MM.1S (cell line): ENCODE measurements at regions not wholly inside any gene's neighbourhood (a gene's known extent, or its start where the extent isn't known, plus 50 kb on each side); places are given as distances from the start of the nearest gene placed in this dataset.

Experiments
- DNase-seq: peaks from one replicate; pipeline ENCODE4 v3.0.0-alpha.2; 2015
- H2AFZ ChIP-seq: fragments of 300-600 bp; sonication (generic); 2 replicates; pipeline ENCODE4 v1.6.0; 2016; ENCODE audit warnings: antibody characterized with exemption, low read length
- H3F3A ChIP-seq: fragments of 300-600 bp; sonication (generic); 2 replicates; pipeline ENCODE4 v1.6.1; 2016; ENCODE audit warnings: mild to moderate bottlenecking, antibody characterized with exemption, low read length, moderate library complexity, mixed read lengths; ENCODE audit not compliant: insufficient read depth
- H3K27ac ChIP-seq: fragments of 300-600 bp; sonication (generic); 2 replicates; pipeline ENCODE4 v1.5.1; 2016; ENCODE audit warnings: mild to moderate bottlenecking, low read length
- H3K27me3 ChIP-seq: fragments of 300-600 bp; sonication (generic); replicated peaks from 2 replicates; pipeline ENCODE4 v1.6.0; 2016; ENCODE audit warnings: low read length; ENCODE audit not compliant: insufficient read depth
- H3K36me3 ChIP-seq: fragments of 300-600 bp; sonication (generic); replicated peaks from 2 replicates; pipeline ENCODE4 v1.6.1; 2016; ENCODE audit warnings: mild to moderate bottlenecking, low read length, mixed read lengths; ENCODE audit not compliant: insufficient read depth
- H3K4me1 ChIP-seq: fragments of 300-600 bp; sonication (generic); 2 replicates; pipeline ENCODE4 v1.6.1; 2016; ENCODE audit warnings: low read length, mixed read lengths
- H3K4me2 ChIP-seq: fragments of 300-600 bp; sonication (generic); 2 replicates; pipeline ENCODE4 v1.6.0; 2016; ENCODE audit warnings: low read depth, low read length
- H3K4me3 ChIP-seq: fragments of 300-600 bp; sonication (generic); 2 replicates; pipeline ENCODE4 v1.5.1; 2016; ENCODE audit warnings: low read length, mixed read lengths
- H3K79me2 ChIP-seq: fragments of 300-600 bp; sonication (generic); 2 replicates; pipeline ENCODE4 v1.6.1; 2016; ENCODE audit warnings: mixed run types, low read length, mixed read lengths
- H3K9ac ChIP-seq: fragments of 300-600 bp; sonication (generic); 2 replicates; pipeline ENCODE4 v1.6.1; 2016; ENCODE audit warnings: low read length, mixed read lengths
- H3K9me2 ChIP-seq: fragments of 300-600 bp; sonication (generic); replicated peaks from 2 replicates; pipeline ENCODE4 v1.6.1; 2016; ENCODE audit warnings: mild to moderate bottlenecking, low read length, mixed read lengths; ENCODE audit not compliant: insufficient read depth
- H3K9me3 ChIP-seq: fragments of 300-600 bp; sonication (generic); replicated peaks from 2 replicates; pipeline ENCODE4 v1.6.1; 2016; ENCODE audit warnings: mild to moderate bottlenecking, low read length, mixed read lengths; ENCODE audit not compliant: insufficient read depth
- H4K20me1 ChIP-seq: fragments of 300-600 bp; sonication (generic); 2 replicates; pipeline ENCODE4 v1.6.1; 2016; ENCODE audit warnings: mild to moderate bottlenecking, low read length, moderate library complexity, mixed read lengths; ENCODE audit not compliant: insufficient read depth
- CTCF ChIP-seq: fragments of 300-600 bp; sonication (generic); IDR thresholded peaks from 2 replicates; pipeline ENCODE4 v1.5.1; 2016; ENCODE audit warnings: antibody characterized with exemption, low read length, mixed read lengths
- EZH2 ChIP-seq: fragments of 300-600 bp; sonication (generic); optimal IDR thresholded peaks from 2 replicates; pipeline ENCODE3; 2017; ENCODE audit warnings: low read depth, mild to moderate bottlenecking, antibody characterized with exemption, low read length, mixed read lengths
- EZH2phosphoT487 ChIP-seq: fragments of 300-600 bp; sonication (generic); IDR thresholded peaks from 2 replicates; pipeline ENCODE4 v1.6.1; 2018; ENCODE audit warnings: antibody characterized with exemption, low read length

GRCh38 chr12:66852091-66852490, 173.2 kb upstream of the GRIP1 start:
- no peaks in the 10 kb centered on the region for H3K9me3 ChIP-seq

GRCh38 chr12:66852765-66853164, 173.9 kb upstream of the GRIP1 start:
- TF ChIP-seq CTCF: no peak
- TF ChIP-seq EZH2phosphoT487: no peak
- no peak for TF ChIP-seq EZH2
- H3K27me3 ChIP-seq: no peaks in the 10 kb centered on the region

More at GRCh38 chr12:66852091-66852490, 173.2 kb upstream of the GRIP1 start:
- Histone ChIP-seq H3K4me3 (no peak overlapping the region), H3K27ac (no peak overlapping the region), H4K20me1 (no peaks in the 10 kb centered on the region), H3K4me1 (0 out of 2 replicates have a peak, but pooled peaks cover 5% of the 10 kb centered on the region), H3K9ac (no peak overlapping the region), H3K36me3 (no peaks in the 10 kb centered on the region), H3K27me3 (no peaks in the 10 kb centered on the region), H3K79me2 (no peaks in the 10 kb centered on the region), H2AFZ (no peak overlapping the region), H3K9me2 (no peaks in the 10 kb centered on the region), H3F3A (no peaks in the 10 kb centered on the region), H3K4me2 (no peak overlapping the region)
- no peak for DNase-seq
- TF ChIP-seq CTCF (no peak), EZH2phosphoT487 (no peak), EZH2 (no peak)

GRCh38 chr12:66859751-66860440, 181.0 kb upstream of the GRIP1 start:
- Histone ChIP-seq H4K20me1 (no peaks in the 10 kb centered on the region), H3F3A (no peaks in the 10 kb centered on the region), H3K79me2 (no peaks in the 10 kb centered on the region), H3K27me3 (no peaks in the 10 kb centered on the region), H3K4me3 (no peak overlapping the region), H3K4me2 (no peak overlapping the region), H3K27ac (no peak overlapping the region), H2AFZ (no peak overlapping the region), H3K9ac (no peak overlapping the region), H3K9me2 (no peaks in the 10 kb centered on the region), H3K4me1 (peaks cover 23% of the 10 kb centered on the region), H3K36me3 (no peaks in the 10 kb centered on the region), H3K9me3 (no peaks in the 10 kb centered on the region)
- TF ChIP-seq EZH2phosphoT487 (no peak), CTCF (no peak), EZH2 (no peak)
- DNase-seq: no peak

More at GRCh38 chr12:66852765-66853164, 173.9 kb upstream of the GRIP1 start:
- Histone ChIP-seq H3K79me2 (no peaks in the 10 kb centered on the region), H3K4me3 (no peak overlapping the region), H2AFZ (no peak overlapping the region), H3K9me3 (no peaks in the 10 kb centered on the region), H4K20me1 (no peaks in the 10 kb centered on the region), H3F3A (no peaks in the 10 kb centered on the region), H3K4me2 (no peak overlapping the region), H3K4me1 (0 out of 2 replicates have a peak, but pooled peaks cover 5% of the 10 kb centered on the region), H3K9ac (no peak overlapping the region), H3K9me2 (no peaks in the 10 kb centered on the region), H3K36me3 (no peaks in the 10 kb centered on the region), H3K27ac (no peak overlapping the region)
- no peak for DNase-seq
